Keratinocyte (primary cell): ENCODE measurements at regions not wholly inside any gene's neighbourhood (a gene's known extent, or its start where the extent isn't known, plus 50 kb on each side); places are given as distances from the start of the nearest gene placed in this dataset.

Experiments used
- CTCF ChIP-seq, 3 experiments: IDR thresholded peaks in 1 of 3; conservative IDR thresholded peaks in 1 of 3; optimal IDR thresholded peaks in 1 of 3; 2 replicates in 2 of 3; 3 replicates in 1 of 3; pipeline versions ENCODE3 to v1.5.1; 2011; ENCODE audit warnings: low read length in 3 of 3, mild to moderate bottlenecking in 3 of 3, moderate library complexity in 2 of 3, control low read depth in 1 of 3, inconsistent platforms in 1 of 3; ENCODE audit not compliant: insufficient read depth in 2 of 3; ENCODE audit errors: extremely low read depth in 1 of 3
- EZH2 ChIP-seq: IDR thresholded peaks from one replicate; pipeline ENCODE4 v1.6.1; 2012; ENCODE audit warnings: inconsistent platforms, mild to moderate bottlenecking, low read length, moderate library complexity

- TF ChIP-seq CTCF (optimal IDR thresholded peaks at IDR 0.05 in 1 of 3, IDR thresholded peaks at IDR 0.05 in 1 of 3, conservative IDR thresholded peaks at IDR 0.05 in 1 of 3; ENCODE audit: extremely low read depth in 1 of 3, insufficient read depth in 2 of 3, low read length in 3 of 3) (no peak), EZH2 (no peak)
These were observed 688.8 kb upstream of the CCDC54 start for GRCh38 chr3:106688464-106688863.
